OCI-LY1 (cell line): ENCODE measurements at regions not wholly inside any gene's neighbourhood (a gene's known extent, or its start where the extent isn't known, plus 50 kb on each side); places are given as distances from the start of the nearest gene placed in this dataset.

Source experiments
- H2AFZ ChIP-seq: fragments of 200-600 bp; sonication (generic), shearing (Covaris generic); 2 replicates; pipeline ENCODE4 v1.6.0; 2014; ENCODE audit warnings: antibody characterized with exemption, mild to moderate bottlenecking, low read length
- H3F3A ChIP-seq: fragments of 200-600 bp; sonication (generic), shearing (Covaris generic); 2 replicates; pipeline ENCODE4 v1.6.0; 2014; ENCODE audit warnings: mild to moderate bottlenecking, antibody characterized with exemption, low read length, moderate library complexity; ENCODE audit not compliant: insufficient read depth
- H3K27ac ChIP-seq: fragments of 200-600 bp; sonication (generic); 2 replicates; pipeline ENCODE4 v1.5.1; 2014; ENCODE audit warnings: low read length, mixed run types, mild to moderate bottlenecking, low read depth; ENCODE audit not compliant: poor library complexity, severe bottlenecking
- H3K27me3 ChIP-seq: fragments of 200-600 bp; sonication (generic); 2 replicates; pipeline ENCODE4 v1.6.0; 2014; ENCODE audit warnings: antibody characterized with exemption, mild to moderate bottlenecking, low read length, moderate library complexity; ENCODE audit not compliant: insufficient read depth
- H3K36me3 ChIP-seq: fragments of 200-600 bp; sonication (generic); 2 replicates; pipeline ENCODE4 v1.6.1; 2014; ENCODE audit warnings: mild to moderate bottlenecking, antibody characterized with exemption, low read length, moderate library complexity, mixed read lengths; ENCODE audit not compliant: insufficient read depth
- H3K4me1 ChIP-seq: fragments of 200-600 bp; sonication (generic); 2 replicates; pipeline ENCODE4 v1.5.1; 2014; ENCODE audit warnings: mild to moderate bottlenecking, low read length, moderate library complexity; ENCODE audit not compliant: insufficient read depth, severe bottlenecking
- H3K4me2 ChIP-seq: fragments of 200-600 bp; sonication (generic), shearing (Covaris generic); 2 replicates; pipeline ENCODE4 v1.6.1; 2014; ENCODE audit warnings: low read length
- H3K4me3 ChIP-seq: fragments of 200-600 bp; sonication (generic); 2 replicates; pipeline ENCODE4 v1.5.1; 2014; ENCODE audit warnings: low read length, low read depth, mild to moderate bottlenecking, mixed read lengths; ENCODE audit not compliant: poor library complexity, severe bottlenecking
- H3K79me2 ChIP-seq: fragments of 200-600 bp; shearing (Covaris generic); 2 replicates; pipeline ENCODE4 v1.6.1; 2016; ENCODE audit warnings: mixed run types, low read length, mixed read lengths; ENCODE audit not compliant: insufficient read depth
- H3K9ac ChIP-seq: fragments of 200-600 bp; sonication (generic), shearing (Covaris generic); 2 replicates; pipeline ENCODE4 v1.6.1; 2014; ENCODE audit warnings: mild to moderate bottlenecking, low read length, mixed read lengths
- H3K9me2 ChIP-seq: fragments of 200-600 bp; sonication (generic), shearing (Covaris generic); 2 replicates; pipeline ENCODE4 v1.6.1; 2014; ENCODE audit warnings: low read depth, mild to moderate bottlenecking, low read length, mixed read lengths
- H3K9me3 ChIP-seq: fragments of 200-600 bp; shearing (Covaris generic); 2 replicates; pipeline ENCODE4 v1.6.1; 2014; ENCODE audit warnings: low read length, mixed read lengths
- H4K20me1 ChIP-seq: fragments of 200-600 bp; sonication (generic), shearing (Covaris generic); 2 replicates; pipeline ENCODE4 v1.6.0; 2016; ENCODE audit warnings: mild to moderate bottlenecking, low read length; ENCODE audit not compliant: insufficient read depth
- CTCF ChIP-seq: fragments of 200-600 bp; sonication (generic), shearing (Covaris generic); IDR thresholded peaks from 2 replicates; pipeline ENCODE4 v1.5.1; 2017; ENCODE audit warnings: mild to moderate bottlenecking, antibody characterized with exemption, low read length, moderate library complexity, mixed read lengths
- EZH2 ChIP-seq: fragments of 200-600 bp; sonication (generic), shearing (Covaris generic); IDR thresholded peaks from 2 replicates; pipeline ENCODE4 v1.8.0; 2017; ENCODE audit warnings: borderline replicate concordance, mixed run types, mild to moderate bottlenecking, antibody characterized with exemption, low read length, moderate library complexity, mixed read lengths

- H3K79me2 ChIP-seq = no peaks in the 10 kb centered on the region
- H3K9ac ChIP-seq = peak overlapping the region; percentile 64
- H3K4me3 ChIP-seq = no peak overlapping the region
- H3K9me2 ChIP-seq = no peaks in the 10 kb centered on the region
- no peaks in the 10 kb centered on the region for H3F3A ChIP-seq
- H3K9me3 ChIP-seq = peaks cover 15% of the 10 kb centered on the region
- peaks cover 7% of the 10 kb centered on the region; the same call in 1 of the 2 replicates for H3K36me3 ChIP-seq
- peaks cover 53% of the 10 kb centered on the region for H3K4me1 ChIP-seq
- no peaks in the 10 kb centered on the region for H4K20me1 ChIP-seq
- H2AFZ ChIP-seq = no peak overlapping the region; the same call in 1 of the 2 replicates
- H3K27ac ChIP-seq = peak overlapping the region; percentile 96
- H3K4me2 ChIP-seq = no peak overlapping the region; the same call in 1 of the 2 replicates
- TF ChIP-seq EZH2 (no peak), CTCF (no peak)
- H3K27me3 ChIP-seq = no peaks in the 10 kb centered on the region
Observed at GRCh38 chr2:6470518-6470917, 395.2 kb downstream of the CMPK2 start.

GRCh38 chr2:6471419-6471818, 394.3 kb downstream of the CMPK2 start:
- Histone ChIP-seq H3K36me3 (peaks cover 7% of the 10 kb centered on the region; the same call in 1 of the 2 replicates), H3K9me3 (peaks cover 14% of the 10 kb centered on the region), H3K27me3 (no peaks in the 10 kb centered on the region), H3K4me1 (peaks cover 62% of the 10 kb centered on the region), H3F3A (no peaks in the 10 kb centered on the region), H3K79me2 (no peaks in the 10 kb centered on the region), H4K20me1 (no peaks in the 10 kb centered on the region), H3K4me3 (no peak overlapping the region), H3K27ac (peak overlapping the region; percentile 96), H3K4me2 (peak overlapping the region; percentile 59), H3K9me2 (no peaks in the 10 kb centered on the region), H2AFZ (peak overlapping the region; percentile 8; the same call in 1 of the 2 replicates), H3K9ac (peak overlapping the region; percentile 64)
- TF ChIP-seq CTCF (no peak), EZH2 (no peak)

- H3K27me3 ChIP-seq = no peaks in the 10 kb centered on the region
- no peaks in the 10 kb centered on the region for H3K79me2 ChIP-seq
- no peak overlapping the region for H2AFZ ChIP-seq
- TF ChIP-seq CTCF (no peak), EZH2 (no peak)
- peak overlapping the region; percentile 4; the same call in 1 of the 2 replicates for H3K9ac ChIP-seq
- H3K9me2 ChIP-seq = no peaks in the 10 kb centered on the region
- H3K36me3 ChIP-seq = no peaks in the 10 kb centered on the region; the same call in 1 of the 2 replicates
- no peaks in the 10 kb centered on the region for H4K20me1 ChIP-seq
- peak overlapping the region; percentile 45 for H3K27ac ChIP-seq
- peaks cover 66% of the 10 kb centered on the region for H3K4me1 ChIP-seq
- no peak overlapping the region for H3K4me2 ChIP-seq
- no peaks in the 10 kb centered on the region for H3F3A ChIP-seq
- H3K9me3 ChIP-seq = peaks cover 9% of the 10 kb centered on the region
- H3K4me3 ChIP-seq = no peak overlapping the region
Observed at GRCh38 chr2:6474161-6475140, 391.3 kb downstream of the CMPK2 start.
